Stomach (tissue), 8 donors: ENCODE measurements at regions not wholly inside any gene's neighbourhood (a gene's known extent, or its start where the extent isn't known, plus 50 kb on each side); places are given as distances from the start of the nearest gene placed in this dataset.

Experiments used
- DNase-seq, 2 donors: peaks; one replicate each; pipeline versions ENCODE4 v3.0.0 to v3.0.0-alpha.2; 2013 to 2019
- H3K27ac ChIP-seq, 5 donors: fragments of 200-600 bp in 4 of 5; sonication (generic) in 4 of 5; one replicate each; pipeline ENCODE4 v1.5.1; 2013 to 2019; ENCODE audit warnings: mild to moderate bottlenecking in 1 of 5, moderate library complexity in 1 of 5
- H3K27me3 ChIP-seq, 3 donors: fragments of 200-600 bp; sonication (generic); one replicate each; pipeline ENCODE4 v1.5.1; 2017 to 2019; ENCODE audit warnings: mixed run types in 1 of 3
- H3K36me3 ChIP-seq, 4 donors: fragments of 200-600 bp; sonication (generic); 1 replicate in 3 of 4; 2 replicates in 1 of 4; pipeline ENCODE4 v1.5.1; 2016 to 2019
- H3K4me1 ChIP-seq, 4 donors: fragments of 200-600 bp; sonication (generic); one replicate each; pipeline ENCODE4 v1.5.1; 2016 to 2019
- H3K4me3 ChIP-seq, 4 donors: fragments of 200-600 bp; sonication (generic) in 3 of 4; one replicate each; pipeline ENCODE4 v1.5.1; 2016 to 2019; ENCODE audit warnings: mild to moderate bottlenecking in 1 of 4
- H3K9me3 ChIP-seq, 4 donors: fragments of 200-600 bp; sonication (generic); one replicate each; pipeline ENCODE4 v1.5.1; 2016 to 2019
- CTCF ChIP-seq, 7 experiments: fragments of 450-650 bp in 4 of 7; fragments of 200-600 bp in 3 of 7; sonication (generic) in 3 of 7; IDR thresholded peaks; one replicate each; pipeline ENCODE4 v1.5.1; 2016 to 2019; ENCODE audit warnings: antibody characterized with exemption in 7 of 7, control low read depth in 2 of 7, mild to moderate bottlenecking in 1 of 7
- EP300 ChIP-seq: sonication (generic); formaldehyde crosslinking; IDR thresholded peaks from one replicate; pipeline ENCODE4 v1.6.1; 2017; ENCODE audit warnings: antibody characterized with exemption
- POLR2A ChIP-seq, 4 donors: fragments of 450-650 bp; IDR thresholded peaks; one replicate each; pipeline ENCODE4 v1.6.1; 2016; ENCODE audit warnings: antibody characterized with exemption in 4 of 4, control low read depth in 2 of 4, mild to moderate bottlenecking in 1 of 4, moderate library complexity in 1 of 4
- POLR2AphosphoS5 ChIP-seq, 3 donors: sonication (generic); formaldehyde crosslinking; IDR thresholded peaks; one replicate each; pipeline ENCODE4 v1.6.1; 2016; ENCODE audit warnings: antibody characterized with exemption in 3 of 3
- WGBS, 5 donors: extraction: QIAGEN DNeasy Blood & Tissue Kit in 3 of 5; methylation state at CpG; one replicate each; pipeline versions ENCODE4 v1.1.5 to v1.1.7; 2013 to 2018; 5-methylcytosine and 5-hydroxymethylcytosine counted together
- intact Hi-C: fragments of 100-400 bp; cut with DNase I; formaldehyde crosslinking; loops from one replicate; pipeline ENCODE4 v1.15.1; 2023; ENCODE audit warnings: low total_unique reads
- donor health status: healthy with polysubstance abuse.
- donor health status: Bipolar disorder and iron deficiency.
- donor health status: healthy.

GRCh38 chr14:83255015-83255726 is 1721.5 kb upstream of the SEL1L start:
- DNase-seq: no peak
- intact Hi-C loops: no loop called here
- H3K4me3 ChIP-seq: no peak overlapping the region
- no peaks in the 10 kb centered on the region for H3K4me1 ChIP-seq
- no peaks in the 10 kb centered on the region for H3K36me3 ChIP-seq
- H3K27ac ChIP-seq: no peak overlapping the region
- H3K27me3 ChIP-seq: no peaks in the 10 kb centered on the region
- WGBS, 5 donors: 65 to 72% (median 69%) methylated on average over 2 of the region's 2 CpGs
- no peaks in the 10 kb centered on the region for H3K9me3 ChIP-seq
- TF ChIP-seq CTCF (IDR thresholded peaks at IDR 0.05) (no peak), POLR2AphosphoS5 (IDR thresholded peaks at IDR 0.05) (no peak), EP300 (no peak), POLR2A (IDR thresholded peaks at IDR 0.05) (no peak)

GRCh38 chr14:83255727-83256090 is 1722.1 kb upstream of the SEL1L start:
- H3K27ac ChIP-seq: no peak overlapping the region
- intact Hi-C loops: no loop called here
- H3K36me3 ChIP-seq: no peaks in the 10 kb centered on the region
- no peaks in the 10 kb centered on the region for H3K27me3 ChIP-seq
- no peaks in the 10 kb centered on the region for H3K4me1 ChIP-seq
- no peak for TF ChIP-seq CTCF (IDR thresholded peaks at IDR 0.05)
- TF ChIP-seq POLR2AphosphoS5 (IDR thresholded peaks at IDR 0.05): no peak
- no peak for TF ChIP-seq POLR2A (IDR thresholded peaks at IDR 0.05)
- no peak for TF ChIP-seq EP300
- no peak overlapping the region for H3K4me3 ChIP-seq
- 80 to 94% (median 87%) methylated on average over 1 of the region's 1 CpG for WGBS, 5 donors
- H3K9me3 ChIP-seq: no peaks in the 10 kb centered on the region
- no peak for DNase-seq

- H3K4me3 ChIP-seq: no peak overlapping the region
- TF ChIP-seq EP300 (no peak), POLR2AphosphoS5 (IDR thresholded peaks at IDR 0.05) (no peak)
- no peak for DNase-seq
- intact Hi-C loops: no loop called here
- H3K27me3 ChIP-seq: no peaks in the 10 kb centered on the region
- H3K36me3 ChIP-seq: no peaks in the 10 kb centered on the region
- no peaks in the 10 kb centered on the region for H3K4me1 ChIP-seq
- no peak overlapping the region for H3K27ac ChIP-seq
- H3K9me3 ChIP-seq: no peaks in the 10 kb centered on the region
- WGBS, 5 donors: 63 to 72% (median 66%) methylated on average over 5 of the region's 5 CpGs
Observed at GRCh38 chr14:83257466-83258439, 1724.1 kb upstream of the SEL1L start.

- Histone ChIP-seq H3K36me3 (no peaks in the 10 kb centered on the region), H3K27me3 (no peaks in the 10 kb centered on the region), H3K9me3 (no peaks in the 10 kb centered on the region), H3K27ac (no peak overlapping the region), H3K4me1 (no peaks in the 10 kb centered on the region), H3K4me3 (no peak overlapping the region)
- intact Hi-C loops: no loop called here
- TF ChIP-seq CTCF (IDR thresholded peaks at IDR 0.05) (no peak), POLR2A (IDR thresholded peaks at IDR 0.05) (no peak), EP300 (no peak), POLR2AphosphoS5 (IDR thresholded peaks at IDR 0.05) (no peak)
- DNase-seq: no peak
- 76 to 85% (median 82%) methylated on average over 3 of the region's 3 CpGs for WGBS, 5 donors
Observed at GRCh38 chr14:83260751-83261150, 1727.1 kb upstream of the SEL1L start.
